PC-9 (cell line): ENCODE measurements at regions not wholly inside any gene's neighbourhood (a gene's known extent, or its start where the extent isn't known, plus 50 kb on each side); places are given as distances from the start of the nearest gene placed in this dataset.

Experiments used
- EZH2 ChIP-seq: fragments of 200-600 bp; sonication (generic); IDR thresholded peaks from 2 replicates; pipeline ENCODE4 v1.8.0; 2017; ENCODE audit warnings: antibody characterized with exemption, low read depth
- TF ChIP-seq, protein P1 (sequence below): fragments of 200-600 bp; sonication (generic); conservative IDR thresholded peaks from 2 replicates; pipeline ENCODE4 v1.6.1; 2017; ENCODE audit warnings: mixed run types, antibody characterized with exemption, mild to moderate bottlenecking, moderate library complexity

GRCh38 chr9:115653171-115653606 is 500.4 kb upstream of the PAPPA start:
- TF ChIP-seq EZH2: no peak
- TF ChIP-seq, protein P1, sequence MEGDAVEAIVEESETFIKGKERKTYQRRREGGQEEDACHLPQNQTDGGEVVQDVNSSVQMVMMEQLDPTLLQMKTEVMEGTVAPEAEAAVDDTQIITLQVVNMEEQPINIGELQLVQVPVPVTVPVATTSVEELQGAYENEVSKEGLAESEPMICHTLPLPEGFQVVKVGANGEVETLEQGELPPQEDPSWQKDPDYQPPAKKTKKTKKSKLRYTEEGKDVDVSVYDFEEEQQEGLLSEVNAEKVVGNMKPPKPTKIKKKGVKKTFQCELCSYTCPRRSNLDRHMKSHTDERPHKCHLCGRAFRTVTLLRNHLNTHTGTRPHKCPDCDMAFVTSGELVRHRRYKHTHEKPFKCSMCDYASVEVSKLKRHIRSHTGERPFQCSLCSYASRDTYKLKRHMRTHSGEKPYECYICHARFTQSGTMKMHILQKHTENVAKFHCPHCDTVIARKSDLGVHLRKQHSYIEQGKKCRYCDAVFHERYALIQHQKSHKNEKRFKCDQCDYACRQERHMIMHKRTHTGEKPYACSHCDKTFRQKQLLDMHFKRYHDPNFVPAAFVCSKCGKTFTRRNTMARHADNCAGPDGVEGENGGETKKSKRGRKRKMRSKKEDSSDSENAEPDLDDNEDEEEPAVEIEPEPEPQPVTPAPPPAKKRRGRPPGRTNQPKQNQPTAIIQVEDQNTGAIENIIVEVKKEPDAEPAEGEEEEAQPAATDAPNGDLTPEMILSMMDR: no peak
